Thoracic aorta (tissue), 2 donors: ENCODE measurements at regions not wholly inside any gene's neighbourhood (a gene's known extent, or its start where the extent isn't known, plus 50 kb on each side); places are given as distances from the start of the nearest gene placed in this dataset.
"Not testable (repeated sequence)": the region's sequence is repeated elsewhere in the genome, so short reads cannot be mapped to it uniquely, and the experiment has no call there.

Experiments
- ATAC-seq: fragments of 150-250 bp; one replicate; pipeline ENCODE4 v1.8.0; 2017; ENCODE audit warnings: low read depth; ENCODE audit not compliant: insufficient number of reproducible peaks, low FRiP score
- DNase-seq: peaks from one replicate; pipeline ENCODE4 v3.0.0-alpha.2; 2020; ENCODE audit warnings: low spot score
- H3K27ac ChIP-seq, 2 donors: fragments of 200-600 bp; sonication (generic); 1 replicate in 1 of 2; 2 replicates in 1 of 2; pipeline ENCODE4 v1.5.1; 2016; ENCODE audit warnings: mild to moderate bottlenecking in 2 of 2, moderate library complexity in 2 of 2
- H3K27me3 ChIP-seq: fragments of 200-600 bp; sonication (generic); replicated peaks from 2 replicates; pipeline ENCODE4 v1.6.0; 2016; ENCODE audit warnings: mild to moderate bottlenecking; ENCODE audit not compliant: insufficient read depth
- H3K36me3 ChIP-seq: fragments of 200-600 bp; sonication (generic); one replicate; pipeline ENCODE4 v1.5.1; 2016
- H3K4me1 ChIP-seq, 2 donors: fragments of 200-600 bp; sonication (generic); 1 replicate in 1 of 2; 2 replicates in 1 of 2; pipeline versions ENCODE4 v1.5.1 to v1.6.0; 2016; ENCODE audit warnings: low read depth in 2 of 2, mild to moderate bottlenecking in 1 of 2; ENCODE audit not compliant: control insufficient read depth in 1 of 2
- H3K4me3 ChIP-seq: fragments of 200-600 bp; sonication (generic); 2 replicates; pipeline ENCODE4 v1.5.1; 2016; ENCODE audit warnings: mild to moderate bottlenecking
- H3K9me3 ChIP-seq: fragments of 200-600 bp; sonication (generic); 2 replicates; pipeline ENCODE4 v1.5.1; 2016
- CTCF ChIP-seq: fragments of 200-600 bp; sonication (generic); IDR thresholded peaks from one replicate; pipeline ENCODE4 v1.5.1; 2019; ENCODE audit warnings: antibody characterized with exemption

GRCh38 chr16:80909720-80910119, 97.0 kb downstream of the CMC2 start:
- no peak overlapping the region for H3K27ac ChIP-seq
- H3K9me3 ChIP-seq = no peaks in the 10 kb centered on the region
- no peak overlapping the region for H3K4me3 ChIP-seq
- TF ChIP-seq CTCF = no peak
- no peak for ATAC-seq
- DNase-seq = no peak
- H3K36me3 ChIP-seq = no peaks in the 10 kb centered on the region
- no peaks in the 10 kb centered on the region for H3K4me1 ChIP-seq
- no peaks in the 10 kb centered on the region for H3K27me3 ChIP-seq

GRCh38 chr16:80906169-80906568, 100.5 kb downstream of the CMC2 start:
- not testable (repeated sequence) for H3K4me3 ChIP-seq, ATAC-seq, H3K36me3 ChIP-seq, H3K9me3 ChIP-seq, H3K4me1 ChIP-seq, H3K27ac ChIP-seq, DNase-seq, H3K27me3 ChIP-seq

GRCh38 chr16:80903616-80904015, 99.2 kb upstream of the CDYL2 start:
- H3K27me3 ChIP-seq = no peaks in the 10 kb centered on the region
- peaks cover 0 to 14% of the 10 kb centered on the region in 2 donors for H3K4me1 ChIP-seq
- H3K9me3 ChIP-seq = no peaks in the 10 kb centered on the region
- no peak overlapping the region for H3K27ac ChIP-seq
- TF ChIP-seq CTCF = no peak
- H3K4me3 ChIP-seq = no peak overlapping the region
- ATAC-seq (no peak), DNase-seq (no peak)
- H3K36me3 ChIP-seq = no peaks in the 10 kb centered on the region

GRCh38 chr16:80902306-80903110, 98.1 kb upstream of the CDYL2 start:
- H3K36me3 ChIP-seq = no peaks in the 10 kb centered on the region
- H3K9me3 ChIP-seq = no peaks in the 10 kb centered on the region
- no peak for TF ChIP-seq CTCF
- H3K27ac ChIP-seq = no peak overlapping the region
- no peak overlapping the region for H3K4me3 ChIP-seq
- H3K4me1 ChIP-seq = peaks cover 0 to 14% of the 10 kb centered on the region in 2 donors
- ATAC-seq = no peak
- no peak for DNase-seq
- no peaks in the 10 kb centered on the region for H3K27me3 ChIP-seq

- ATAC-seq (no peak), DNase-seq (no peak)
- no peaks in the 10 kb centered on the region for H3K27me3 ChIP-seq
- H3K4me3 ChIP-seq = peak overlapping the region; percentile 63
- peaks cover 0 to 14% of the 10 kb centered on the region in 2 donors for H3K4me1 ChIP-seq
- no peaks in the 10 kb centered on the region for H3K9me3 ChIP-seq
- TF ChIP-seq CTCF = no peak
- peak overlapping the region; percentile 44 to 81 for H3K27ac ChIP-seq
- H3K36me3 ChIP-seq = no peaks in the 10 kb centered on the region
Observed at GRCh38 chr16:80900593-80900954, 96.2 kb upstream of the CDYL2 start.
